Sigmoid colon (tissue), 6 donors: ENCODE measurements at regions not wholly inside any gene's neighbourhood (a gene's known extent, or its start where the extent isn't known, plus 50 kb on each side); places are given as distances from the start of the nearest gene placed in this dataset.

ENCODE experiments used
- DNase-seq: peaks from one replicate; pipeline ENCODE4 v3.0.0-alpha.2; 2019
- H3K27ac ChIP-seq, 4 donors: fragments of 200-600 bp; sonication (generic); one replicate each; pipeline ENCODE4 v1.5.1; 2016 to 2019; ENCODE audit warnings: mild to moderate bottlenecking in 1 of 4
- H3K27me3 ChIP-seq, 3 donors: fragments of 200-600 bp; sonication (generic); one replicate each; pipeline ENCODE4 v1.5.1; 2019; ENCODE audit warnings: mild to moderate bottlenecking in 1 of 3
- H3K36me3 ChIP-seq, 4 donors: fragments of 200-600 bp; sonication (generic); one replicate each; pipeline ENCODE4 v1.5.1; 2016 to 2019
- H3K4me1 ChIP-seq, 4 donors: fragments of 200-600 bp; sonication (generic); one replicate each; pipeline ENCODE4 v1.5.1; 2017 to 2019
- H3K4me3 ChIP-seq, 4 donors: fragments of 200-600 bp; sonication (generic); one replicate each; pipeline ENCODE4 v1.5.1; 2017 to 2019; ENCODE audit warnings: mild to moderate bottlenecking in 2 of 4, moderate library complexity in 1 of 4
- H3K9me3 ChIP-seq, 4 donors: fragments of 200-600 bp in 3 of 4; sonication (generic) in 3 of 4; one replicate each; pipeline versions ENCODE4 v1.5.1 to v1.6.1; 2013 to 2019
- EP300 ChIP-seq, 4 donors: sonication (generic); formaldehyde crosslinking; IDR thresholded peaks; one replicate each; pipeline ENCODE4 v1.6.1; 2017; ENCODE audit warnings: antibody characterized with exemption in 4 of 4
- POLR2A ChIP-seq, 2 donors: fragments of 450-650 bp; IDR thresholded peaks; one replicate each; pipeline ENCODE4 v1.6.1; 2016; ENCODE audit warnings: antibody characterized with exemption in 2 of 2, mild to moderate bottlenecking in 2 of 2, moderate library complexity in 2 of 2
- POLR2AphosphoS5 ChIP-seq, 4 donors: sonication (generic); formaldehyde crosslinking; IDR thresholded peaks; one replicate each; pipeline ENCODE4 v1.6.1; 2017; ENCODE audit warnings: antibody characterized with exemption in 4 of 4
- WGBS, 2 donors: extraction: QIAGEN DNeasy Blood & Tissue Kit; methylation state at CpG; one replicate each; pipeline ENCODE4 v1.1.7; 2013; 5-methylcytosine and 5-hydroxymethylcytosine counted together
- intact Hi-C: fragments of 100-400 bp; cut with DNase I; formaldehyde crosslinking; loops from one replicate; pipeline ENCODE4 v1.15.1; 2023
- TF ChIP-seq, protein P1 (sequence below), 4 experiments: fragments of 450-650 bp in 3 of 4; fragments of 200-600 bp in 1 of 4; IDR thresholded peaks; one replicate each; pipeline ENCODE4 v1.5.1; 2016 to 2019; ENCODE audit warnings: antibody characterized with exemption in 4 of 4, mild to moderate bottlenecking in 3 of 4, moderate library complexity in 2 of 4
- donor health status: healthy with polysubstance abuse.
- donor health status: healthy.

DNA sequence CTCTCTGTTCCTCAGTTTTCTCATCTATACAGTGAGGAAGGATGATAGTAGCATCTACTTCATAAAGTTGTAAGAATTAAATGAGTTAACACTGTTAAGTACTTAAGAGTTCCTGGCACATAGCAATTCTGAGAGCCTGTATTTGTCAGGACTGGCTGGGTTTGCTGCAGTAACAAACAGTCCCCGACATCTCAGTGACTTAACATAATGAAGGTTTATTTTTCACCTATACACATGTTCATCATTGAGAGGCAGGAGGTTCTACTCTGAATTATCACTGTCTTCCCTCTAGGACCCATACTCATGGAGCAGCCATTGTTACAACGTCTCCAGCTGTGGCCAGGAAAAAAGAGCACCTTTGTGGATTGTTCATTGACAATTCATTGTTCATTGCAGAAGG lies 190.6 kb upstream of the PROK2 start:
- WGBS, 2 donors, result 91 to 93% methylated on average over 2 of the region's 2 CpGs
- no peak for DNase-seq
- Histone ChIP-seq H3K9me3 (peaks cover 0 to 4% (median 0%) of the 10 kb centered on the region in 4 donors), H3K36me3 (no peaks in the 10 kb centered on the region), H3K27me3 (no peaks in the 10 kb centered on the region), H3K4me1 (no peaks in the 10 kb centered on the region), H3K4me3 (no peak overlapping the region), H3K27ac (no peak overlapping the region)
- intact Hi-C loops, result no loop called here
- no peak for TF ChIP-seq EP300 (IDR thresholded peaks at IDR 0.05)
- TF ChIP-seq, protein P1, sequence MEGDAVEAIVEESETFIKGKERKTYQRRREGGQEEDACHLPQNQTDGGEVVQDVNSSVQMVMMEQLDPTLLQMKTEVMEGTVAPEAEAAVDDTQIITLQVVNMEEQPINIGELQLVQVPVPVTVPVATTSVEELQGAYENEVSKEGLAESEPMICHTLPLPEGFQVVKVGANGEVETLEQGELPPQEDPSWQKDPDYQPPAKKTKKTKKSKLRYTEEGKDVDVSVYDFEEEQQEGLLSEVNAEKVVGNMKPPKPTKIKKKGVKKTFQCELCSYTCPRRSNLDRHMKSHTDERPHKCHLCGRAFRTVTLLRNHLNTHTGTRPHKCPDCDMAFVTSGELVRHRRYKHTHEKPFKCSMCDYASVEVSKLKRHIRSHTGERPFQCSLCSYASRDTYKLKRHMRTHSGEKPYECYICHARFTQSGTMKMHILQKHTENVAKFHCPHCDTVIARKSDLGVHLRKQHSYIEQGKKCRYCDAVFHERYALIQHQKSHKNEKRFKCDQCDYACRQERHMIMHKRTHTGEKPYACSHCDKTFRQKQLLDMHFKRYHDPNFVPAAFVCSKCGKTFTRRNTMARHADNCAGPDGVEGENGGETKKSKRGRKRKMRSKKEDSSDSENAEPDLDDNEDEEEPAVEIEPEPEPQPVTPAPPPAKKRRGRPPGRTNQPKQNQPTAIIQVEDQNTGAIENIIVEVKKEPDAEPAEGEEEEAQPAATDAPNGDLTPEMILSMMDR (IDR thresholded peaks at IDR 0.05), result no peak
- no peak for TF ChIP-seq POLR2A (IDR thresholded peaks at IDR 0.05)
- TF ChIP-seq POLR2AphosphoS5 (IDR thresholded peaks at IDR 0.05), result no peak

DNA sequence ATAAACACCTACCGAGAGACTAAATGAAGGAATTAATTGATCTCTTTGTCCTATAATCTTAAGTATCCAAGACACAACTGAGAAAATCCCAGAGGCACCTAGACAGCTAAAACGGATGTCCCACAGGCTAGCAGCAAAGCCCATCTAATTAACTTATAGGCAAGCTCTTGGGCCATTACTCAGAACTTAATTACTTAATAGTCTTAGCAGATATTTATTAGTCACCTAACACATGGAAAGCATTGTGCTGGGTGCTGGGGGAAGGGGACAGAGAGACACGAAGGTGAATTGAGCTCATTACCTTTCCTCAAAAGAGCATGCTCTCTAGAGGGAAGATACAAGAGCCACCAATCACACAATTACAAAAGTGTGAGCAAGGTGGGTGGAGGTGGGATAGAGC lies 189.8 kb upstream of the PROK2 start:
- WGBS, 2 donors, result 88 to 91% methylated on average over 3 of the region's 3 CpGs
- Histone ChIP-seq H3K36me3 (no peaks in the 10 kb centered on the region), H3K27ac (no peak overlapping the region), H3K9me3 (peaks cover 0 to 4% (median 0%) of the 10 kb centered on the region in 4 donors), H3K27me3 (no peaks in the 10 kb centered on the region), H3K4me3 (no peak overlapping the region), H3K4me1 (no peaks in the 10 kb centered on the region)
- DNase-seq, result no peak
- intact Hi-C loops, result no loop called here
- no peak for TF ChIP-seq POLR2AphosphoS5 (IDR thresholded peaks at IDR 0.05)
- TF ChIP-seq, protein P1 (IDR thresholded peaks at IDR 0.05), result no peak
- no peak for TF ChIP-seq EP300 (IDR thresholded peaks at IDR 0.05)
- no peak for TF ChIP-seq POLR2A (IDR thresholded peaks at IDR 0.05)

- H3K9me3 ChIP-seq, result peaks cover 0 to 4% (median 0%) of the 10 kb centered on the region in 4 donors
- intact Hi-C loops, result no loop called here
- H3K27me3 ChIP-seq, result no peaks in the 10 kb centered on the region
- no peaks in the 10 kb centered on the region for H3K36me3 ChIP-seq
- H3K4me3 ChIP-seq, result no peak overlapping the region
- DNase-seq, result no peak
- no peaks in the 10 kb centered on the region for H3K4me1 ChIP-seq
- TF ChIP-seq POLR2AphosphoS5 (IDR thresholded peaks at IDR 0.05) (no peak), EP300 (IDR thresholded peaks at IDR 0.05) (no peak)
- TF ChIP-seq, protein P1 (IDR thresholded peaks at IDR 0.05), result no peak
- WGBS, 2 donors, result 68 to 76% methylated on average over 7 of the region's 7 CpGs
- no peak overlapping the region for H3K27ac ChIP-seq
Measured at GRCh38 chr3:71973274-71974030, 188.5 kb upstream of the PROK2 start.

DNA sequence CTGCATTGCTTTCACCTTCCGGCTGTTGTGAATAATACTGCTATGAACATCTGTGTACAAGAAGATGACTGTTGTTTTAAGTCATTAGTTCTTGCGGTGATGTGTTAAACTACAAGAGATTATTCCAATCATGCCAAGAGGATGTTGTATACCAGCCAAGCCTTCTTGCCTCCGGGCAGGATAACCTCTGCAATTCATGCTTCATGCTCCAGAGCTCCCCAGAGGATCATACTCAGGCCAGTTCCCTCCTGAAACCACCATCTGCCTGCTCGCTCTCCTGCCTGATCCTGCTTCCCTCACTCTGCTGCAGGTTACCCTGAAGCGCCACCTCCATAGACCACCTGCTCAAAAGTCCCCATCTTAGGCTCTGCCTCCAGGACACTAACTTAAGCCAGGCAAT lies 187.1 kb upstream of the PROK2 start:
- no peak for DNase-seq
- Histone ChIP-seq H3K4me3 (no peak overlapping the region), H3K9me3 (peaks cover 0 to 4% (median 0%) of the 10 kb centered on the region in 4 donors), H3K4me1 (no peaks in the 10 kb centered on the region), H3K27me3 (no peaks in the 10 kb centered on the region), H3K27ac (no peak overlapping the region), H3K36me3 (no peaks in the 10 kb centered on the region)
- intact Hi-C loops, result no loop called here
- TF ChIP-seq EP300 (IDR thresholded peaks at IDR 0.05), result no peak
- TF ChIP-seq POLR2A (IDR thresholded peaks at IDR 0.05), result no peak
- TF ChIP-seq POLR2AphosphoS5 (IDR thresholded peaks at IDR 0.05), result no peak
- TF ChIP-seq, protein P1 (IDR thresholded peaks at IDR 0.05), result no peak
- WGBS, 2 donors, result 83 to 93% methylated on average over 5 of the region's 5 CpGs

- H3K36me3 ChIP-seq, result no peaks in the 10 kb centered on the region
- intact Hi-C loops, result no loop called here
- 75 to 80% methylated on average over 4 of the region's 4 CpGs for WGBS, 2 donors
- no peak for DNase-seq
- H3K4me1 ChIP-seq, result no peaks in the 10 kb centered on the region
- no peaks in the 10 kb centered on the region for H3K9me3 ChIP-seq
- H3K27me3 ChIP-seq, result no peaks in the 10 kb centered on the region
- H3K4me3 ChIP-seq, result no peak overlapping the region
- H3K27ac ChIP-seq, result no peak overlapping the region
- TF ChIP-seq, protein P1 (IDR thresholded peaks at IDR 0.05), result no peak
Measured at GRCh38 chr3:71968544-71968943, 183.6 kb upstream of the PROK2 start.
